Panc1 (cell line): ENCODE measurements at regions not wholly inside any gene's neighbourhood (a gene's known extent, or its start where the extent isn't known, plus 50 kb on each side); places are given as distances from the start of the nearest gene placed in this dataset.

Experiments used
- ATAC-seq: fragments of 200-7000 bp; cut with Tn5 transposase; 2 replicates; pipeline ENCODE4 v1.9.1; 2020; ENCODE audit warnings: mild to moderate bottlenecking, moderate library complexity
- BruUV-seq: library from RNA; stranded (reverse); fragments of 400-500 nt; replicated peaks from 2 replicates; lab custom pipeline; 2021; lab: Mats Ljungman, UMichigan
- CTCF ChIA-PET: fragments of 300-600 bp; sonication (Branson Sonifier 250); formaldehyde crosslinking; loops from one replicate; lab custom pipeline; 2022; ENCODE audit warnings: antibody characterized with exemption; lab: Charles Lee
- POLR2A ChIA-PET: fragments of 300-600 bp; sonication (Branson Sonifier 250); formaldehyde crosslinking; loops from one replicate; lab custom pipeline; 2022; ENCODE audit warnings: antibody characterized with exemption; lab: Charles Lee
- DNase-seq: peaks from one replicate; pipeline ENCODE4 v3.0.0-alpha.2; 2010; ENCODE audit warnings: low read depth, low spot score
- H3K27ac ChIP-seq: 2 replicates; pipeline ENCODE4 v1.5.1; 2011; ENCODE audit warnings: mild to moderate bottlenecking, low read length, inconsistent platforms
- H3K27me3 ChIP-seq: fragments of 200-500 bp; sonication (Bioruptor generic); 2 replicates; pipeline ENCODE4 v1.6.0; 2014; ENCODE audit warnings: low read length, inconsistent platforms; ENCODE audit not compliant: control insufficient read depth, insufficient read depth
- H3K36me3 ChIP-seq: fragments of 200-500 bp; sonication (Bioruptor generic); 2 replicates; pipeline ENCODE4 v1.5.1; 2014; ENCODE audit warnings: inconsistent platforms, mild to moderate bottlenecking, low read length, moderate library complexity; ENCODE audit not compliant: control insufficient read depth, insufficient read depth
- H3K4me1 ChIP-seq: 2 replicates; pipeline ENCODE4 v1.5.1; 2011; ENCODE audit warnings: inconsistent platforms, mild to moderate bottlenecking, low read length, moderate library complexity; ENCODE audit not compliant: control insufficient read depth, insufficient read depth
- H3K4me3 ChIP-seq, 2 experiments: 2 replicates each; pipeline ENCODE4 v1.5.1; 2011 to 2012; ENCODE audit warnings: low read depth in 2 of 2, low read length in 2 of 2, mild to moderate bottlenecking in 2 of 2, inconsistent platforms in 1 of 2, moderate library complexity in 1 of 2
- H3K9me3 ChIP-seq: fragments of 200-500 bp; sonication (Bioruptor generic); 2 replicates; pipeline ENCODE4 v1.5.1; 2014; ENCODE audit warnings: low read depth, mild to moderate bottlenecking, inconsistent platforms, low read length, moderate library complexity; ENCODE audit not compliant: control insufficient read depth, insufficient read depth
- CTCF ChIP-seq: fragments of 450-650 bp; IDR thresholded peaks from 2 replicates; pipeline ENCODE4 v1.5.1; 2017; ENCODE audit warnings: mild to moderate bottlenecking
- POLR2AphosphoS5 ChIP-seq: IDR thresholded peaks from 2 replicates; pipeline ENCODE4 v1.6.1; 2012; ENCODE audit warnings: mild to moderate bottlenecking, low read depth, low read length, moderate library complexity
- REST ChIP-seq, 2 experiments: IDR thresholded peaks; 2 replicates each; pipeline ENCODE4 v1.6.1; 2011 to 2012; ENCODE audit warnings: low read depth in 2 of 2, control low read depth in 1 of 2, low read length in 1 of 2, mild to moderate bottlenecking in 1 of 2, moderate library complexity in 1 of 2; ENCODE audit not compliant: insufficient read depth in 1 of 2
- SIN3A ChIP-seq: IDR thresholded peaks from 2 replicates; pipeline ENCODE4 v1.6.1; 2012; ENCODE audit warnings: low read depth, mild to moderate bottlenecking, low read length, moderate library complexity, borderline replicate concordance; ENCODE audit not compliant: insufficient read depth
- TCF7L2 ChIP-seq: IDR thresholded peaks from 2 replicates; pipeline ENCODE4 v1.6.1; 2011; ENCODE audit warnings: mild to moderate bottlenecking, low read depth, low read length, inconsistent platforms
- in situ Hi-C: cut with HindIII; loops from 2 replicates; pipeline ENCODE4 v1.10.0; 2016; ENCODE audit warnings: low sequenced_read_pairs, low pct_unique_long_range_greater_than_20kb
- intact Hi-C: fragments of 100-400 bp; cut with micrococcal nuclease; formaldehyde crosslinking; loops from one replicate; pipeline ENCODE4 v1.10.0; 2022; ENCODE audit not compliant: unreplicated experiment

- ChIA-PET POLR2A (no interaction called here), CTCF (no interaction called here)
- Histone ChIP-seq H3K27ac (no peak overlapping the region), H3K27me3 (peaks cover 6% of the 10 kb centered on the region), H3K9me3 (no peaks in the 10 kb centered on the region), H3K36me3 (no peaks in the 10 kb centered on the region), H3K4me1 (no peaks in the 10 kb centered on the region), H3K4me3 (no peak overlapping the region)
- ATAC-seq (no peak), DNase-seq (no peak)
- in situ Hi-C loops (no loop called here), intact Hi-C loops (loop anchor here (10.0 kb wide), 1 partner anchor 354 kb away; no protein-coding TSS in a partner anchor)
- no TSS peak for BruUV-seq
- no peak for TF ChIP-seq POLR2AphosphoS5
- no peak for TF ChIP-seq SIN3A
- no peak for TF ChIP-seq CTCF
- TF ChIP-seq REST (IDR thresholded peaks at IDR 0.05; ENCODE audit: insufficient read depth in 1 of 2, low read depth in 2 of 2, low read length in 1 of 2), result no peak
- TF ChIP-seq TCF7L2, result no peak
Observed at GRCh38 chr20:4600308-4601014, 85.8 kb upstream of the PRNP start.

GRCh38 chr20:4597215-4597614, 89.0 kb upstream of the PRNP start:
- CTCF ChIA-PET, result no interaction called here
- BruUV-seq, result no TSS peak

More at GRCh38 chr20:4597215-4597614, 89.0 kb upstream of the PRNP start:
- intact Hi-C loops, result no loop called here
- in situ Hi-C loops, result no loop called here
- Histone ChIP-seq H3K9me3 (no peaks in the 10 kb centered on the region), H3K27ac (no peak overlapping the region), H3K4me1 (no peaks in the 10 kb centered on the region), H3K36me3 (no peaks in the 10 kb centered on the region), H3K27me3 (peaks cover 6% of the 10 kb centered on the region), H3K4me3 (no peak overlapping the region)
- DNase-seq, result no peak
- no peak for ATAC-seq
- TF ChIP-seq CTCF (no peak), TCF7L2 (no peak), SIN3A (no peak), POLR2AphosphoS5 (no peak), REST (IDR thresholded peaks at IDR 0.05; ENCODE audit: insufficient read depth in 1 of 2, low read depth in 2 of 2, low read length in 1 of 2) (no peak)
- POLR2A ChIA-PET, result no interaction called here
